GM12878 (cell line): ENCODE measurements at regions not wholly inside any gene's neighbourhood (a gene's known extent, or its start where the extent isn't known, plus 50 kb on each side); places are given as distances from the start of the nearest gene placed in this dataset.

Source experiments
- ATAC-seq: fragments of 200-7000 bp; cut with Tn5 transposase; 3 replicates; pipeline ENCODE4 v1.9.1; 2020; ENCODE audit warnings: mild to moderate bottlenecking, moderate library complexity
- BruUV-seq: library from RNA; stranded (reverse); fragments of 400-500 nt; replicated peaks from 2 replicates; lab custom pipeline; 2021; lab: Mats Ljungman, UMichigan
- CTCF ChIA-PET: fragments of 300-600 bp; sonication (Branson Sonifier 250); formaldehyde crosslinking; extraction: SDS; loops from one replicate; lab custom pipeline; 2021; ENCODE audit warnings: inconsistent platforms; lab: Yijun Ruan, JAX
- POLR2A ChIA-PET: fragments of 350-600 bp; formaldehyde crosslinking; extraction: SDS; loops from one replicate; lab custom pipeline; 2021; ENCODE audit warnings: inconsistent platforms; lab: Charles Lee
- RAD21 ChIA-PET: fragments of 300-600 bp; sonication (Branson Sonifier 250); formaldehyde crosslinking; loops from one replicate; lab custom pipeline; 2023; ENCODE audit warnings: antibody characterized with exemption; ENCODE audit not compliant: unreplicated experiment; lab: Charles Lee
- SMC1A ChIA-PET: fragments of 300-600 bp; sonication (Branson Sonifier 250); formaldehyde crosslinking; loops from one replicate; lab custom pipeline; 2023; ENCODE audit not compliant: unreplicated experiment, uncharacterized antibody; lab: Charles Lee
- DNase-seq: peaks from one replicate; pipeline ENCODE4 v3.0.0-alpha.2; 2011; ENCODE audit warnings: low read depth, low spot score
- FAIRE-seq: peaks from 3 replicates; lab custom pipeline; 2011; peaks lifted over from hg19 to GRCh38; lab: Jason Lieb, UNC
- H2AFZ ChIP-seq: 2 replicates; pipeline ENCODE4 v1.6.0; 2011; ENCODE audit warnings: low read depth, low read length, control low read depth; ENCODE audit not compliant: control insufficient read depth
- H3K27ac ChIP-seq: 2 replicates; pipeline ENCODE4 v1.5.1; 2011; ENCODE audit warnings: control low read depth; ENCODE audit not compliant: control insufficient read depth, insufficient read depth
- H3K27me3 ChIP-seq, 2 experiments: replicated peaks in 1 of 2; 2 replicates each; pipeline versions ENCODE4 v1.6.0 to v1.6.1; 2011; ENCODE audit warnings: low read length in 1 of 2; ENCODE audit not compliant: control insufficient read depth in 2 of 2, insufficient read depth in 2 of 2
- H3K36me3 ChIP-seq, 2 experiments: 2 replicates each; pipeline ENCODE4 v1.5.1; 2011; ENCODE audit warnings: low read length in 1 of 2; ENCODE audit not compliant: control insufficient read depth in 2 of 2, insufficient read depth in 2 of 2
- H3K4me1 ChIP-seq: 2 replicates; pipeline ENCODE4 v1.6.1; 2011; ENCODE audit warnings: mild to moderate bottlenecking, low read length, moderate library complexity, mixed read lengths; ENCODE audit not compliant: control insufficient read depth, insufficient read depth
- H3K4me2 ChIP-seq: 2 replicates; pipeline ENCODE4 v1.6.0; 2011; ENCODE audit warnings: control low read depth; ENCODE audit not compliant: control insufficient read depth, insufficient read depth
- H3K4me3 ChIP-seq: fragments of 200-600 bp; sonication (generic); 2 replicates; pipeline ENCODE4 v1.5.1; 2016
- H3K79me2 ChIP-seq: 2 replicates; pipeline ENCODE4 v1.6.0; 2011; ENCODE audit warnings: low read length; ENCODE audit not compliant: control insufficient read depth, insufficient read depth
- H3K9ac ChIP-seq: 2 replicates; pipeline ENCODE4 v1.8.0; 2011; ENCODE audit warnings: low read length, control low read depth, mixed read lengths; ENCODE audit not compliant: control insufficient read depth, insufficient read depth
- H3K9me3 ChIP-seq: replicated peaks from 3 replicates; pipeline ENCODE4 v1.5.1; 2011; ENCODE audit warnings: mild to moderate bottlenecking, low read length; ENCODE audit not compliant: control insufficient read depth, insufficient read depth
- H4K20me1 ChIP-seq: 2 replicates; pipeline ENCODE4 v1.6.0; 2011; ENCODE audit not compliant: control insufficient read depth, insufficient read depth
- ATF3 ChIP-seq: IDR thresholded peaks from 2 replicates; pipeline ENCODE4 v1.6.1; 2011; ENCODE audit warnings: low read depth, mild to moderate bottlenecking, low read length, moderate library complexity, borderline replicate concordance; ENCODE audit errors: extremely low read depth
- CREM ChIP-seq: IDR thresholded peaks from 2 replicates; pipeline ENCODE4 v1.6.1; 2014; ENCODE audit warnings: antibody characterized with exemption, low read depth
- CTCF ChIP-seq, 3 experiments: IDR thresholded peaks in 2 of 3; conservative IDR thresholded peaks in 1 of 3; 2 replicates each; pipeline ENCODE4 v1.5.1; 2011; ENCODE audit warnings: low read depth in 3 of 3, low read length in 3 of 3, mild to moderate bottlenecking in 3 of 3, control low read depth in 2 of 3, moderate library complexity in 2 of 3, inconsistent platforms in 1 of 3, mixed read lengths in 1 of 3; ENCODE audit not compliant: control insufficient read depth in 2 of 3, insufficient read depth in 1 of 3; ENCODE audit errors: extremely low read depth in 1 of 3
- DPF2 ChIP-seq: fragments of 450-650 bp; IDR thresholded peaks from 2 replicates; pipeline ENCODE4 v1.6.1; 2017; ENCODE audit warnings: mild to moderate bottlenecking
- EED ChIP-seq: sonication (generic); IDR thresholded peaks from 2 replicates; pipeline ENCODE4 v1.6.1; 2016; ENCODE audit warnings: antibody characterized with exemption, low read depth
- FOXM1 ChIP-seq: IDR thresholded peaks from 2 replicates; pipeline ENCODE4 v1.6.1; 2012; ENCODE audit warnings: low read depth, mild to moderate bottlenecking, inconsistent platforms, low read length, moderate library complexity
- GATAD2B ChIP-seq: fragments of 450-650 bp; conservative IDR thresholded peaks from 2 replicates; pipeline ENCODE4 v1.6.1; 2017; ENCODE audit warnings: low read depth, mild to moderate bottlenecking, moderate library complexity
- HDAC2 ChIP-seq: fragments of 200-600 bp; sonication (generic); IDR thresholded peaks from 2 replicates; pipeline ENCODE4 v1.6.1; 2017
- JUND ChIP-seq: IDR thresholded peaks from 2 replicates; pipeline ENCODE4 v1.6.1; 2012; ENCODE audit warnings: low read depth, mild to moderate bottlenecking, low read length, improper control_type of control experiment, moderate library complexity
- MEF2B ChIP-seq: fragments of 450-650 bp; IDR thresholded peaks from 2 replicates; pipeline ENCODE4 v1.6.1; 2018; ENCODE audit warnings: mild to moderate bottlenecking, moderate library complexity; ENCODE audit not compliant: partially characterized antibody, poor library complexity, severe bottlenecking
- NBN ChIP-seq: fragments of 450-650 bp; IDR thresholded peaks from 2 replicates; pipeline ENCODE4 v1.6.1; 2016
- NR2C1 ChIP-seq: fragments of 450-650 bp; IDR thresholded peaks from 2 replicates; pipeline ENCODE4 v1.6.1; 2017; ENCODE audit warnings: antibody characterized with exemption, mild to moderate bottlenecking, moderate library complexity
- RAD21 ChIP-seq: IDR thresholded peaks from 2 replicates; pipeline ENCODE4 v1.6.1; 2011; ENCODE audit warnings: mild to moderate bottlenecking, low read depth, low read length, moderate library complexity; ENCODE audit not compliant: insufficient read depth
- RAD51 ChIP-seq: fragments of 450-650 bp; IDR thresholded peaks from 2 replicates; pipeline ENCODE4 v1.6.1; 2016; ENCODE audit warnings: moderate library complexity, mild to moderate bottlenecking, inconsistent platforms
- RBBP5 ChIP-seq: fragments of 200-600 bp; sonication (generic); conservative IDR thresholded peaks from 2 replicates; pipeline ENCODE4 v1.6.1; 2016
- RCOR1 ChIP-seq: conservative IDR thresholded peaks from 2 replicates; pipeline ENCODE4 v1.6.1; 2012; ENCODE audit warnings: low read depth, low read length, improper control_type of control experiment
- REST ChIP-seq: IDR thresholded peaks from 2 replicates; pipeline ENCODE4 v1.6.1; 2012; ENCODE audit warnings: mild to moderate bottlenecking, low read depth, low read length
- SIN3A ChIP-seq: IDR thresholded peaks from 2 replicates; pipeline ENCODE4 v1.6.1; 2012; ENCODE audit warnings: low read depth, low read length, improper control_type of control experiment
- SP1 ChIP-seq: IDR thresholded peaks from one replicate; pipeline ENCODE4 v1.6.1; 2011; ENCODE audit warnings: low read depth, low read length
- TAF1 ChIP-seq: IDR thresholded peaks from 2 replicates; pipeline ENCODE4 v1.6.1; 2011; ENCODE audit warnings: mild to moderate bottlenecking, low read depth, low read length, borderline replicate concordance
- ZNF24 ChIP-seq: fragments of 450-650 bp; IDR thresholded peaks from 2 replicates; pipeline ENCODE4 v1.6.1; 2017; ENCODE audit warnings: antibody characterized with exemption, mild to moderate bottlenecking
- ZNF384 ChIP-seq: IDR thresholded peaks from 2 replicates; pipeline ENCODE4 v1.6.1; 2012; ENCODE audit warnings: low read depth, mild to moderate bottlenecking, low read length, improper control_type of control experiment, borderline replicate concordance
- ZSCAN29 ChIP-seq: fragments of 450-650 bp; IDR thresholded peaks from 2 replicates; pipeline ENCODE4 v1.6.1; 2017; ENCODE audit warnings: mild to moderate bottlenecking, moderate library complexity
- WGBS: methylation state at CpG from one replicate; pipeline ENCODE4 v1.1.6; 2016; ENCODE audit warnings: low lambda C conversion rate; ENCODE audit not compliant: insufficient replicate concordance, insufficient coverage; ENCODE audit errors: missing lambda C conversion rate; 5-methylcytosine and 5-hydroxymethylcytosine counted together
- in situ Hi-C: fragments of 300-500 bp; cut with MboI; formaldehyde crosslinking; loops from 9 replicates; pipeline ENCODE4 v1.14.3; 2018; ENCODE audit warnings: mixed read lengths
- intact Hi-C: fragments of 100-400 bp; cut with micrococcal nuclease; formaldehyde crosslinking; loops from one replicate; pipeline ENCODE4 v1.14.2; 2022; ENCODE audit not compliant: unreplicated experiment

GRCh38 chr10:64996886-64997285 lies 1475.7 kb downstream of the REEP3 start (continued):
- TF ChIP-seq REST (no peak), ZNF24 (no peak), SP1 (no peak), CTCF (IDR thresholded peaks at IDR 0.05 in 2 of 3, conservative IDR thresholded peaks at IDR 0.05 in 1 of 3; ENCODE audit: control insufficient read depth in 2 of 3, extremely low read depth in 1 of 3, insufficient read depth in 1 of 3, low read depth in 3 of 3, low read length in 3 of 3) (no peak), DPF2 (no peak), ZNF384 (no peak), RAD51 (no peak)

- intact Hi-C loops, result no loop called here
- H2AFZ ChIP-seq, result no peak overlapping the region
- ChIA-PET POLR2A (no interaction called here), RAD21 (no interaction called here), SMC1A (no interaction called here), CTCF (interaction anchor here (1.0 kb wide), 1 partner anchor 11 kb away, joined by 3 read pairs; no protein-coding TSS in a partner anchor)
- H3K79me2 ChIP-seq, result no peaks in the 10 kb centered on the region
- BruUV-seq, result no TSS peak
- in situ Hi-C loops, result no loop called here
- DNase-seq, result no peak
- WGBS, result 5% methylated on average over 1 of the region's 1 CpG
- H3K27ac ChIP-seq, result no peak overlapping the region
- ATAC-seq, result no peak
- no peaks in the 10 kb centered on the region for H3K36me3 ChIP-seq
- no peaks in the 10 kb centered on the region for H3K27me3 ChIP-seq
- H3K9me3 ChIP-seq, result no peaks in the 10 kb centered on the region
- H3K9ac ChIP-seq, result no peak overlapping the region
- no peak overlapping the region for H3K4me2 ChIP-seq
- H3K4me1 ChIP-seq, result no peaks in the 10 kb centered on the region
- no peaks in the 10 kb centered on the region for H4K20me1 ChIP-seq
- FAIRE-seq, result no peak
- TF ChIP-seq GATAD2B (no peak), HDAC2 (no peak), NR2C1 (no peak), NBN (no peak), TAF1 (no peak), RCOR1 (no peak), CREM (no peak), ZSCAN29 (no peak), EED (no peak), JUND (no peak), MEF2B (no peak), FOXM1 (no peak), RAD21 (no peak), RBBP5 (no peak), ATF3 (no peak), SIN3A (no peak)
- no peak overlapping the region for H3K4me3 ChIP-seq
Measured at GRCh38 chr10:65010845-65011244, 1489.6 kb downstream of the REEP3 start.
